ENCODE measurements at regions not wholly inside any gene's neighbourhood (a gene's known extent, or its start where the extent isn't known, plus 50 kb on each side); places are given as distances from the start of the nearest gene placed in this dataset.
"Not testable (repeated sequence)": the region's sequence is repeated elsewhere in the genome, so short reads cannot be mapped to it uniquely, and the experiment has no call there.

DNA sequence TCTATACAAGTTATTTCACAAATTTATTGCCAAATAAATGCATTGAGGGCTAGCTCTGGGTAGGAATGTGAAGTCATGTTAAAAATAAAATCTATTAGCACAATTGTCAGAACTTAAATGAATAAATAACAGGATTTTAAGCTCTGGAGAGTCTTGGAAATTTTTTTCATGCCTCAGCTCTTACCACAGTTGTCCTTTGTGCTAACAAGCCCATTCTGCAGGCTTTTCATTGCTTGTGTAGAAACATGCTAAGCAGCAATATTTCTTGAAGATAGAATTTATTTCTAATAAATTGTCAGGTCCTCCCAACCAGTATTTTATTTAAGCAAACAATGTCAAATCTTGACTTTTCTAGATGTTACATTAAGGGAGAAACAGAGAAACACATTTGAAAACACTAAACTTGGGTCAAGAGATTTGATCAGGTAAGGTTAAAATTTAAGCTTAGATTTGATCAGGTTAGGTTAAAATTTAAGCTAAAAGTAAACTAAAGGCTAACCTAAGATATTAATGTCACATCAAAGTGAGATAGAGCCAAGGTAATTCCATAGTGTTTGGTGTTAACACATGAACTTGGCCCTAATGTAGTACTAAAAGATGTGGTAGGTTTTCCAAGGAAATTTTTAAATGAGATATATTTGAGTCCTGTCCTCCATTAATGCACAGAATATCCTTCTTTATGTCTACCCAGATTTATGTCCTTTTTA is 179.1 kb upstream of the IL1RAPL1 start:
- DNase-seq (ENCODE audit: extremely low read depth, low read depth), result no peak
- TF ChIP-seq, protein P1, sequence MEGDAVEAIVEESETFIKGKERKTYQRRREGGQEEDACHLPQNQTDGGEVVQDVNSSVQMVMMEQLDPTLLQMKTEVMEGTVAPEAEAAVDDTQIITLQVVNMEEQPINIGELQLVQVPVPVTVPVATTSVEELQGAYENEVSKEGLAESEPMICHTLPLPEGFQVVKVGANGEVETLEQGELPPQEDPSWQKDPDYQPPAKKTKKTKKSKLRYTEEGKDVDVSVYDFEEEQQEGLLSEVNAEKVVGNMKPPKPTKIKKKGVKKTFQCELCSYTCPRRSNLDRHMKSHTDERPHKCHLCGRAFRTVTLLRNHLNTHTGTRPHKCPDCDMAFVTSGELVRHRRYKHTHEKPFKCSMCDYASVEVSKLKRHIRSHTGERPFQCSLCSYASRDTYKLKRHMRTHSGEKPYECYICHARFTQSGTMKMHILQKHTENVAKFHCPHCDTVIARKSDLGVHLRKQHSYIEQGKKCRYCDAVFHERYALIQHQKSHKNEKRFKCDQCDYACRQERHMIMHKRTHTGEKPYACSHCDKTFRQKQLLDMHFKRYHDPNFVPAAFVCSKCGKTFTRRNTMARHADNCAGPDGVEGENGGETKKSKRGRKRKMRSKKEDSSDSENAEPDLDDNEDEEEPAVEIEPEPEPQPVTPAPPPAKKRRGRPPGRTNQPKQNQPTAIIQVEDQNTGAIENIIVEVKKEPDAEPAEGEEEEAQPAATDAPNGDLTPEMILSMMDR (IDR thresholded peaks at IDR 0.05; ENCODE audit: low read depth, low read length, missing control alignments), result no peak

DNA sequence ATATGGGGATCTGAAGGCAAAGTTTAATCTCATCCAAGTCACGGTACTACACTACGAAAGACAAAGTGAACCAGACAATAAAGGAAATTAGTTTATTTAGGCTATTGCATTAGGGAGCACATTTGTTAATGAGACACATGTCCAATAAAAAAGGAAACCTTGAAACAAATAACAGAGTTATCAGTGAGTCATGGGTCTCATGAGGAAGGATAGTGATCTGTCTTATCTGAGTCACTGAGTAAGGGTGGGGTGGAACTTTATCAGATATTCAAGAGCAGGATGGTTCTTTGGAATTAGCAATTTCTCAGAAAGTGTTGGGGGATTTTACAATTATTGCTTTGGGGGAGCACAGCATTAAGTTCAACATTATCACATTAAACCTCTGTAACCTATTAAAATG is 188.9 kb upstream of the IL1RAPL1 start:
- no peak overlapping the region for H3K4me3 ChIP-seq (replicated peaks; ENCODE audit: low read depth, low read length)
- no peak for DNase-seq (ENCODE audit: extremely low read depth, low read depth)
- TF ChIP-seq, protein P1 (IDR thresholded peaks at IDR 0.05; ENCODE audit: low read depth, low read length, missing control alignments), result no peak

More for the DNA sequence above, 179.1 kb upstream of the IL1RAPL1 start:
- no peak overlapping the region for H3K4me3 ChIP-seq (replicated peaks; ENCODE audit: low read depth, low read length)

DNA sequence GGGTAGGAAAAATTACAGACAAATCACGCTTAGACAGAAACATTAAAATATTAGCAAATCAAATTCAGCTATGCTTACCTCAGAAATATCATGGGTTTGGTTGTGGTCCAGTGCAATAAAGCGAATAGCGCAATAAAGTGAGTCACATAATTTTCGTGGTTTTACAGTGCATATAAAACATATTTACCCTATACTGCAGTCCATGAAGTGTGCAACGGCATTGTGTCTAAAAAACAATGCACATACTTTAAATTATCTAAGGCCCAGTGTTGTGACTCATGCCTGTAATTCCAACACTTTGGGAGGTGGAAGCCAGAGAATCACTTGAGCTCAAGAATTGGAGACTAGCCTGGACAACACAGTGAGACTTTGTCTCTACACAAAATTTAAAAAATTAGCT is 195.7 kb upstream of the IL1RAPL1 start:
- TF ChIP-seq, protein P1 (IDR thresholded peaks at IDR 0.05; ENCODE audit: low read depth, low read length, missing control alignments), result no peak
- no peak overlapping the region for H3K4me3 ChIP-seq (replicated peaks; ENCODE audit: low read depth, low read length)
- DNase-seq (ENCODE audit: extremely low read depth, low read depth), result no peak

DNA sequence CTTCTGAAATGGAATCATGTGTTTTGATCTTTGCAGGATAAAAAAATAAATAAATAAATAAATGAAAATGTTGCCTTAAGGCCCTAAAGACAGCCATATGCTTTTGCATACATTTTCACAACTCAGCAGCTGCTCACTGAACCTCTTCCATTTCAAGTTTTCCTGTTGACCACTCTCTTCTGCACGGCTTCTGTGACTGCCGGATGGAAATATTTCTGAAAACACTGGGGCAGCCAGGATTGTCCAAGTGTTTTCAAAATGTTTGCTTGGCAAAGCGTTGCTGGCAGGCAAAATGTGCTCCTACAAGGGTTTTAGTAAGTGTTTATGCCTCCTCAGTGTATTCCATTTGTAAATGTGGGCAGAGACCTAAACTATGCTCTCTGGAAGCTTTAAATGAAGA is 208.1 kb upstream of the IL1RAPL1 start:
- no peak for DNase-seq (ENCODE audit: extremely low read depth, low read depth)

DNA sequence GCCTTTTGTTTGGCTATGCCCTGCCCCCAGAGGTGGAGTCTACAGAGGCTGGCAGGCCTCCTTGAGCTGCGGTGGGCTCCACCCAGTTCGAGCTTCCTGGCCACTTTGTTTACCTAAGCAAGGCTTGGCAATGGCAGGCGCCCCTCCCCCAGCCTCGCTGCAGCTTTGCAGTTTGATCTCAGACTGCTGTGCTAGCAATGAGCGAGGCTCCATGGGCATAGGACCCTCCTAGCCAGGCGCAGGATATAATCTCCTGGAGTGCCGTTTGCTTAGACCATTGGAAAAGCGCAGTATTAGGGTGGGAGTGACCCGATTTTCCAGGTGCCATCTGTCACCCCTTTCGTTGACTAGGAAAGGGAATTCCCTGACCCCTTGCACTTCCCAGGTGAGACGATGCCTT is 219.6 kb upstream of the IL1RAPL1 start:
- DNase-seq (ENCODE audit: extremely low read depth, low read depth); H3K4me3 ChIP-seq (replicated peaks; ENCODE audit: low read depth, low read length): not testable (repeated sequence)

More for the DNA sequence above, 208.1 kb upstream of the IL1RAPL1 start:
- H3K4me3 ChIP-seq (replicated peaks; ENCODE audit: low read depth, low read length), result no peak overlapping the region
- TF ChIP-seq, protein P1 (IDR thresholded peaks at IDR 0.05; ENCODE audit: low read depth, low read length, missing control alignments), result no peak

DNA sequence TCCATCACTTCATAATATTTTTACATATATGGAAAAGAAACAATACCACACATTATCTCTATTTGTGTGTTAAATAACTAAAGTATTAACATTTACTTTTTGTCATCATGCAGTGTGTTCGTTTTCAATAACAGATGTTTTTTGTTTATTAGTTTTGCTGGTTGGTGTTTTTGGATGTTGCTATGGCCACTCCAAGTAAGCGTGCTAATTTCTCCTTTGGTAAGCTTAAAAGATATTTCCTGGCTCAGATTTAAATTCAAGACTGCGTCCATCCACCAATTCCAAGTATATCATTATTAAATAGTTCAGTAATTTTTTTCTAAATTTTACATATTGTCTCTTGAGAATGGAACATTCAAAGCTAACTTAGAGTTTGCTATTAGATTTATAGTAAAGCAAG is 235.4 kb upstream of the IL1RAPL1 start:
- no peak overlapping the region for H3K4me3 ChIP-seq (replicated peaks; ENCODE audit: low read depth, low read length)
- TF ChIP-seq, protein P1 (IDR thresholded peaks at IDR 0.05; ENCODE audit: low read depth, low read length, missing control alignments), result no peak
- DNase-seq (ENCODE audit: extremely low read depth, low read depth), result no peak

DNA sequence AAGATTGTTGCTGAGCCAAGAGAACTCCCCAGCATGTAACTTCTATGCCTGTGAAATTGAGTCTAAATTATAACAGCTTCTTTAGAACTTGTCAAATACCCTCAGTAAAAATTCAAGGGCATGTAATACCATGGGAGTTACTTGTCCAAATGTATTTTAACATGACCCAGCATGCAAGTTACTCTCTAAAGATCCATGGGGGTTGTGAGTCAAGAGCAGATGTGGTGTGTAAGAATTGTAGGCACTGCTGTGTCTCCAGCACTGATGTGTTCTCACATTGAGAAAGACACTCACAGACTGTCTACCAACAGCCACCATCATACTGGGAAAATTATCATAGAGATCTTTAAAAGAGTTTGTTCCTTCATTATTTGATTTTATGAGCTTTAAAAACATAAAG is 237.4 kb upstream of the IL1RAPL1 start:
- no peak for DNase-seq (ENCODE audit: extremely low read depth, low read depth)
- H3K4me3 ChIP-seq (replicated peaks; ENCODE audit: low read depth, low read length), result no peak overlapping the region
- TF ChIP-seq, protein P1 (IDR thresholded peaks at IDR 0.05; ENCODE audit: low read depth, low read length, missing control alignments), result no peak
